HepG2 (cell line): ENCODE measurements at regions not wholly inside any gene's neighbourhood (a gene's known extent, or its start where the extent isn't known, plus 50 kb on each side); places are given as distances from the start of the nearest gene placed in this dataset.
A peak's percentile ranks its signal among the peaks of the same experiment; 100 is the strongest.

Experiments
- ATF3 ChIP-seq: sonication (generic); formaldehyde crosslinking; IDR thresholded peaks from 2 replicates; pipeline ENCODE4 v1.4.0; 2020; ENCODE audit warnings: missing genetic modification reagents
- ATF6 ChIP-seq: sonication (generic); formaldehyde crosslinking; conservative IDR thresholded peaks from 2 replicates; pipeline ENCODE4 v1.4.0; 2020; ENCODE audit warnings: missing genetic modification reagents
- BRD4 ChIP-seq: sonication (generic); formaldehyde crosslinking; IDR thresholded peaks from 2 replicates; pipeline ENCODE4 v1.4.0; 2020; ENCODE audit warnings: missing genetic modification reagents
- ETV6 ChIP-seq: sonication (generic); formaldehyde crosslinking; conservative IDR thresholded peaks from 2 replicates; pipeline ENCODE4 v1.4.0; 2020; ENCODE audit warnings: missing genetic modification reagents
- MBD4 ChIP-seq: IDR thresholded peaks from 2 replicates; pipeline ENCODE4 v1.6.1; 2012; ENCODE audit warnings: low read length, inconsistent platforms, borderline replicate concordance
- MEIS2 ChIP-seq: sonication (generic); formaldehyde crosslinking; IDR thresholded peaks from 2 replicates; pipeline ENCODE4 v1.9.0; 2021; ENCODE audit warnings: mild to moderate bottlenecking, missing genetic modification reagents
- NBN ChIP-seq: fragments of 450-650 bp; conservative IDR thresholded peaks from 2 replicates; pipeline ENCODE4 v1.6.1; 2017
- PLRG1 ChIP-seq: fragments of 450-650 bp; conservative IDR thresholded peaks from 2 replicates; pipeline ENCODE4 v1.6.1; 2016
- RBM22 ChIP-seq: fragments of 200-400 bp; formaldehyde crosslinking; optimal IDR thresholded peaks from 2 replicates; pipeline ENCODE3; 2017; ENCODE audit warnings: mild to moderate bottlenecking, low read length, moderate library complexity
- REL ChIP-seq: sonication (generic); formaldehyde crosslinking; conservative IDR thresholded peaks from 2 replicates; pipeline ENCODE4 v1.8.0; 2022; ENCODE audit warnings: mild to moderate bottlenecking, missing genetic modification reagents, moderate library complexity
- RNF2 ChIP-seq: fragments of 450-650 bp; conservative IDR thresholded peaks from 2 replicates; pipeline ENCODE4 v1.6.1; 2016; ENCODE audit warnings: low read depth
- TSC22D2 ChIP-seq: sonication (generic); formaldehyde crosslinking; IDR thresholded peaks from 2 replicates; pipeline ENCODE4 v1.5.1; 2020; ENCODE audit warnings: missing genetic modification reagents, mild to moderate bottlenecking, borderline replicate concordance
- ZC3H13 ChIP-seq: sonication (generic); formaldehyde crosslinking; IDR thresholded peaks from 2 replicates; pipeline ENCODE4 v1.8.1; 2023; ENCODE audit warnings: mild to moderate bottlenecking, missing genetic modification reagents, moderate library complexity
- ZFP41 ChIP-seq: sonication (generic); formaldehyde crosslinking; IDR thresholded peaks from 2 replicates; pipeline ENCODE4 v1.4.0; 2020; ENCODE audit warnings: mild to moderate bottlenecking, missing genetic modification reagents, borderline replicate concordance
- ZNF333 ChIP-seq: sonication (generic); formaldehyde crosslinking; IDR thresholded peaks from 2 replicates; pipeline ENCODE4 v1.4.0; 2020; ENCODE audit warnings: mild to moderate bottlenecking, missing genetic modification reagents, borderline replicate concordance
- ZNF407 ChIP-seq: sonication (generic); formaldehyde crosslinking; IDR thresholded peaks from one replicate; pipeline ENCODE4 v1.5.1; 2020; ENCODE audit warnings: mild to moderate bottlenecking, missing genetic modification reagents; ENCODE audit errors: not compliant biosample characterization
- ZNF451 ChIP-seq: sonication (generic); formaldehyde crosslinking; IDR thresholded peaks from 2 replicates; pipeline ENCODE4 v1.5.0; 2020; ENCODE audit warnings: mild to moderate bottlenecking, missing genetic modification reagents
- ZNF598 ChIP-seq: sonication (generic); formaldehyde crosslinking; IDR thresholded peaks from 2 replicates; pipeline ENCODE4 v1.5.1; 2020; ENCODE audit warnings: mild to moderate bottlenecking, missing genetic modification reagents, borderline replicate concordance
- ZNF746 ChIP-seq: sonication (generic); formaldehyde crosslinking; IDR thresholded peaks from 2 replicates; pipeline ENCODE4 v1.8.0; 2022; ENCODE audit warnings: mild to moderate bottlenecking, missing genetic modification reagents
- ZNF891 ChIP-seq: sonication (generic); formaldehyde crosslinking; IDR thresholded peaks from 2 replicates; pipeline ENCODE4 v1.5.0; 2020; ENCODE audit warnings: mild to moderate bottlenecking, missing genetic modification reagents
- ZSCAN20 ChIP-seq: sonication (generic); formaldehyde crosslinking; IDR thresholded peaks from 2 replicates; pipeline ENCODE4 v1.4.0; 2020; ENCODE audit warnings: missing genetic modification reagents, mild to moderate bottlenecking, borderline replicate concordance
- ZSCAN31 ChIP-seq: sonication (generic); formaldehyde crosslinking; IDR thresholded peaks from 2 replicates; pipeline ENCODE4 v1.5.0; 2020; ENCODE audit warnings: low read depth, mild to moderate bottlenecking, missing genetic modification reagents

GRCh38 chr5:15008476-15008875 is 136.9 kb upstream of the ANKH start (continued):
- TF ChIP-seq ATF6 (CRISPR knock-in tag) (no peak), ZSCAN20 (CRISPR knock-in tag) (no peak), ZNF407 (CRISPR knock-in tag) (no peak), ZC3H13 (CRISPR knock-in tag) (no peak), TSC22D2 (CRISPR knock-in tag) (no peak), ZNF891 (CRISPR knock-in tag) (no peak), MEIS2 (peak; percentile 73; the same call in 1 of the 2 replicates), REL (CRISPR knock-in tag) (no peak), NBN (no peak), ZSCAN31 (peak; percentile 58; the same call in 1 of the 2 replicates), ETV6 (CRISPR knock-in tag) (no peak), ZFP41 (CRISPR knock-in tag) (no peak), PLRG1 (no peak), ZNF451 (CRISPR knock-in tag) (no peak), BRD4 (peak; percentile 86; the same call in 1 of the 2 replicates), ATF3 (peak; percentile 99), RNF2 (no peak), RBM22 (no peak), ZNF746 (CRISPR knock-in tag) (peak; percentile 55), MBD4 (no peak), ZNF333 (no peak), ZNF598 (no peak)
